D721Med (cell line): ENCODE measurements at regions not wholly inside any gene's neighbourhood (a gene's known extent, or its start where the extent isn't known, plus 50 kb on each side); places are given as distances from the start of the nearest gene placed in this dataset.

Experiments
- DNase-seq: peaks from one replicate; pipeline ENCODE4 v3.0.0; 2011; ENCODE audit warnings: low spot score; ENCODE audit not compliant: insufficient read length
- FAIRE-seq: peaks from 2 replicates; lab custom pipeline; 2011; peaks lifted over from hg19 to GRCh38; lab: Jason Lieb, UNC
- CTCF ChIP-seq: IDR thresholded peaks from 2 replicates; pipeline ENCODE4 v1.5.1; 2012; ENCODE audit warnings: mild to moderate bottlenecking, control low read depth; ENCODE audit not compliant: insufficient read depth; ENCODE audit errors: missing control alignments

- FAIRE-seq = no peak
- no peak for TF ChIP-seq CTCF
Measured at GRCh38 chr1:79745929-79746328, 739.4 kb upstream of the ADGRL4 start.

GRCh38 chr1:79744746-79745145 lies 738.2 kb upstream of the ADGRL4 start:
- no peak for TF ChIP-seq CTCF
- no peak for FAIRE-seq
- no peak for DNase-seq

More at GRCh38 chr1:79745929-79746328, 739.4 kb upstream of the ADGRL4 start:
- DNase-seq = no peak

- TF ChIP-seq CTCF = no peak
- FAIRE-seq (no peak), DNase-seq (no peak)
Measured at GRCh38 chr1:79741720-79742421, 735.3 kb upstream of the ADGRL4 start.

- FAIRE-seq (no peak), DNase-seq (no peak)
- no peak for TF ChIP-seq CTCF
Measured at GRCh38 chr1:79738101-79738500, 731.6 kb upstream of the ADGRL4 start.

GRCh38 chr1:79737193-79737592 lies 730.7 kb upstream of the ADGRL4 start:
- FAIRE-seq = no peak
- no peak for DNase-seq
- TF ChIP-seq CTCF = no peak

GRCh38 chr1:79732950-79733349 lies 726.4 kb upstream of the ADGRL4 start:
- TF ChIP-seq CTCF = no peak
- FAIRE-seq (no peak), DNase-seq (no peak)

- no peak for TF ChIP-seq CTCF
- FAIRE-seq (no peak), DNase-seq (no peak)
Measured at GRCh38 chr1:79726911-79727310, 720.4 kb upstream of the ADGRL4 start.
